OCI-LY7 (cell line): ENCODE measurements at regions not wholly inside any gene's neighbourhood (a gene's known extent, or its start where the extent isn't known, plus 50 kb on each side); places are given as distances from the start of the nearest gene placed in this dataset.

ENCODE experiments used
- EZH2phosphoT487 ChIP-seq: fragments of 200-600 bp; sonication (generic); IDR thresholded peaks from 2 replicates; pipeline ENCODE4 v1.6.1; 2018; ENCODE audit warnings: low read depth, borderline replicate concordance, mild to moderate bottlenecking, mixed run types, antibody characterized with exemption, low read length, moderate library complexity, mixed read lengths
- TF ChIP-seq, protein P1 (sequence below): fragments of 200-600 bp; sonication (generic); conservative IDR thresholded peaks from 2 replicates; pipeline ENCODE4 v1.5.1; 2014; ENCODE audit warnings: mild to moderate bottlenecking, antibody characterized with exemption, low read length, moderate library complexity, mixed read lengths

- TF ChIP-seq, protein P1, sequence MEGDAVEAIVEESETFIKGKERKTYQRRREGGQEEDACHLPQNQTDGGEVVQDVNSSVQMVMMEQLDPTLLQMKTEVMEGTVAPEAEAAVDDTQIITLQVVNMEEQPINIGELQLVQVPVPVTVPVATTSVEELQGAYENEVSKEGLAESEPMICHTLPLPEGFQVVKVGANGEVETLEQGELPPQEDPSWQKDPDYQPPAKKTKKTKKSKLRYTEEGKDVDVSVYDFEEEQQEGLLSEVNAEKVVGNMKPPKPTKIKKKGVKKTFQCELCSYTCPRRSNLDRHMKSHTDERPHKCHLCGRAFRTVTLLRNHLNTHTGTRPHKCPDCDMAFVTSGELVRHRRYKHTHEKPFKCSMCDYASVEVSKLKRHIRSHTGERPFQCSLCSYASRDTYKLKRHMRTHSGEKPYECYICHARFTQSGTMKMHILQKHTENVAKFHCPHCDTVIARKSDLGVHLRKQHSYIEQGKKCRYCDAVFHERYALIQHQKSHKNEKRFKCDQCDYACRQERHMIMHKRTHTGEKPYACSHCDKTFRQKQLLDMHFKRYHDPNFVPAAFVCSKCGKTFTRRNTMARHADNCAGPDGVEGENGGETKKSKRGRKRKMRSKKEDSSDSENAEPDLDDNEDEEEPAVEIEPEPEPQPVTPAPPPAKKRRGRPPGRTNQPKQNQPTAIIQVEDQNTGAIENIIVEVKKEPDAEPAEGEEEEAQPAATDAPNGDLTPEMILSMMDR = no peak
- no peak for TF ChIP-seq EZH2phosphoT487
These were observed 57.9 kb downstream of the HINT1 start for GRCh38 chr5:131107128-131107527.
